CD4-positive, alpha-beta T cell treated with Interleukin-6 for 4 hours (primary cell): ENCODE measurements at regions not wholly inside any gene's neighbourhood (a gene's known extent, or its start where the extent isn't known, plus 50 kb on each side); places are given as distances from the start of the nearest gene placed in this dataset.
"Not testable (repeated sequence)": the region's sequence is repeated elsewhere in the genome, so short reads cannot be mapped to it uniquely, and the experiment has no call there.

Source experiments
- DNase-seq: peaks from one replicate; pipeline ENCODE4 v3.0.0-alpha.2; 2020; ENCODE audit warnings: mixed read lengths

- no peak for DNase-seq
Observed at GRCh38 chr4:184335520-184335919, 117.8 kb upstream of the ENPP6 start.

DNA sequence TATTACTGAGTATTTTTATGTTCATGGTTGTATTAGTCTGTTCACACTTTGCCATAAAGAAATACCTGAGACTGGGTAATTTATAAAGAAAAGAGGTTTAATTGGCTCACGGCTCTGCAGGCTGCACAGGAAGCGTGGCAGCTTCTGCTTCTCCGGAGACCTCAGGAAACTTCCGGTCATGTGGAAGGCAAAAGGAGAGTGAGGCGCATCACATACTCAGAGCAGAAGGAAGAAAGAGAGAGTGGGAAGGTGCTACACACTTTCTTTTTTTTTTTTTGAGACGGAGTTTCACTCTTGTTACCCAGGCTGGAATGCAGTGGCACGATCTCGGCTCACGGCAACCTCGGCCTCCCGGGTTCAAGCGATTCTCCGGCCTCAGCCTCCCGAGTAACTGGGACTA is 115.8 kb upstream of the ENPP6 start:
- DNase-seq = not testable (repeated sequence)

DNA sequence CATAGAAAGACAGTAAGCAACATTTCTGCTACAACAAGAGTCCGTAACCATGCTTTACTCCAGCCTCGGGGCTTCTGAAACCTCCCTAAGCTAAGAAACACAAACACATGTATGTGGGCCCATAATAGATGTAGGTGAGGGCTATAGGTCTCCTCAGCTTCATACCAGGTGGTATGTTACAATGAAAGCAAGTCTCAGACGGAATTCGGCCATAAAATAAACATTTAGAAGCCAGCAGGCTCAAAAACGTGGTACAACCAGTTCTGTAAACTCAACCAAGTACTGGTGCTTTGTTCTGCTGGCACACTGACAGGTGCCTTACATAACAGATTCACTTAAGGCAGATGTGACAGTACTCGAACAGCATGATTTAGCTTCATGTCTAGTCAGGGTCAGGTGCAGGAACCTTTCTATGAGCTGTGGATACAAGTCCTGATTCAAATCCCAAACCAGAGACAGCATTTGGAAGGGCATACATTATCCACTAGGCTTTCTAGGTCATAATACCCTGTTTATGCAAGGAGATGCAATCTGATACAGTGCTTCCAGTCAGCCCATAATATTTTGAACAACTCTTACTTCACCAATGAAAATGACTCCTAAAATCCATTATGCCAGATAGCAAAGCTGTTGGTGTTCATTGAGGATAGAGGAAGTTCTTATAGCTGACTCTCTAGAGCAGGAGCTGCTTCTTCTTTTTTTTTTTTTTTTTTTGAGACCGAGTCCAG is 113.8 kb upstream of the ENPP6 start:
- DNase-seq = no peak

GRCh38 chr4:184330517-184331094 is 112.9 kb upstream of the ENPP6 start:
- not testable (repeated sequence) for DNase-seq

DNA sequence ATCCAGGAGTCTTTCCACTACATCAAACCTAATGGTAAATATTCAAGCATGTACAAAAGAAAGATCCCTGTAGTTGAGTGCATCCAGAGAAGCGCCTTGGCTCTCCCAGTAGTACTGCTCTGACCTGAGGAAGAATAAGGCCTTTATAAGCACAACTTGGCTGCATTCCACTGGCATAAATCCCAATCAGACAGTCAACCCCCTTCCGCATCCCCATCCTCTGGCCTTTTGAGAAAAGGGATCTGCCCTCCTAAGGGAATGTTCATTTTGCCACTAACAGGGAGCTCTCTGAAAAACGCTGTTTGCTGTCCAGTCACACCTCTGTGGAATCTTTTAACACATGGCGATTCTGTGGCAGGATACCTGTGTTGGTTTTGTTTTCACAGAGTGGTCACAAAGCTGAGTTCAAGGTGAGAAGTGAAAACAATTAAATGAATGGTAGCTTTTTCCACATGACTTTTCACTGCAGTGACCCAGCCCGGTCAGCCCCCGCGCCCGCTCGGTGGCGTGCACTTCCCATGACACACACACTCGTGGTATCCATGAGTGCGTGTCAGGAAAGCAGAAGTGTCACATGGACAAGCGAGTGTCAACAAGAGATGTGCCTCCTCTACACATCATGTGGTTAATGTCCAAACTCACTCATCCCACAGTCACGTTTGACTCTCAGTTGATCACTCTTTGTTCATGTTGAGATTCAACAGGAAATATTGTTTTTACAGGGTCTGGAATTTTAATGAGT is 112.2 kb upstream of the ENPP6 start:
- DNase-seq = no peak

- no peak for DNase-seq
Observed at GRCh38 chr4:184329235-184329634, 111.6 kb upstream of the ENPP6 start.

GRCh38 chr4:184328022-184328736 is 110.5 kb upstream of the ENPP6 start:
- DNase-seq = no peak

DNA sequence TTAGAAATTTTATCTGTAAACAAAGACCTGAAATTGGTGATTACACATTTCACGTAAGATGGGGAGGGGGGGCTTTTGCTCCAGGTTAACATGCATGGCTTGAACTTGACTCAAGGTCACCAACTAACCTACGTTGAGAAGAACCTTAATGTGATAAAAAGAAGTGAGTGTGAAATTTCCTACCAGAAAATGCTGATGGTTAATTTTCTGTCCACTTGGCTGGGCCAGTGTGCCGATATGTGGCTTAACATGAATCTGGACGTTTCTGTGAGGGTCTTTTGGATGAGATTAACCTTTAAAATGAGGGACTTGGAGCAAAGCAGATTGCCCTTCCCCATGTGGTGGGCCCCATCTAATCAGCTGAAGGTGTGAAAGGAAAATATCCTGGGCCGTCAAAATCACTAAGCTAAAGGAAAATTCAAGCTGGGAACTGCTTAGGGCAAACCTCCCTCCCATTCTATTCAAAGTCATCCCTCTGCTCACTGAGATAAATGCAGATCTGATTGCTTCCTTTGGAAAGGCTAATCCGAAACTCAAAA is 107.3 kb upstream of the ENPP6 start:
- no peak for DNase-seq

- no peak for DNase-seq
Observed at GRCh38 chr4:184322328-184323025, 104.8 kb upstream of the ENPP6 start.

DNA sequence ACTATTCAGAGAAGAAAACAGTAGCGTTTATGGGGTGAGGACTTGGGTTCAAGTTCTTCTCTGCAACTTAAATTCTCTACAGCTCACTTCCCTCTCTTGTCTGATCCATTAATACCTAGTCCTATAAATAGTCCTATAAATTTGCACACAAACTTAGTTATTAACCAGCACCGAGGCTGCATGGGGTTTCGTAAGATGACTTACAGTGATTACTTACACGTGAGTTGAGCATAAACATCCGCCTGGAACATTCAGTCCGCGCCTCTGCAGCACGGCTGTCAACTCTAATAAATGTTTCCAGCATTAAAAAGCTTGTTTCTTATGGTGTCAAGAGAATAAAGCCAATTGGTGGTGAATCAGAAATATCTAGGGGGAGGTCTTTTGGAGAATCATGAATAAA is 103.0 kb upstream of the ENPP6 start:
- DNase-seq = no peak

DNA sequence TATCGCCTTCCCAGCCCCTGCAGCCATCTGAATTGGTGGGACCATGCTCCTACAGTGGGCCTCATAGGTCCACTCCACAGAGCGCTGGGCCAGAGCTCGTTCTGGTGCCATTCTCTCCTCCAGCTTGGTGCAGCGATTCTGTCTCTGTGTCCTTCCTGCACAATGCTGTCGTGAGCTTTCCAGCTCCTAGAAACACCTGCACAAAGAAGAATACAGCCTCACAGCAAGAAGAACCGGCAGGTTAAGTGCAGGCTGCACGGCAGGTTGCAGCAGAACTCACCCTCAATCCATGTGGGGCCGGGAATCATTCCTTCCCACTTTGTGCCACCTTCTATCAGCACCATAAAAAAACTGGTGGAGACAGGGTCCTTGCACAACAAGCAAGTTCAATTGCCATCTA is 101.2 kb upstream of the ENPP6 start:
- DNase-seq = no peak

GRCh38 chr4:184317234-184317918 is 99.7 kb upstream of the ENPP6 start:
- DNase-seq = no peak

- no peak for DNase-seq
Observed at GRCh38 chr4:184316821-184317220, 99.1 kb upstream of the ENPP6 start.

- no peak for DNase-seq
Observed at GRCh38 chr4:184315675-184316359, 98.1 kb upstream of the ENPP6 start.

DNA sequence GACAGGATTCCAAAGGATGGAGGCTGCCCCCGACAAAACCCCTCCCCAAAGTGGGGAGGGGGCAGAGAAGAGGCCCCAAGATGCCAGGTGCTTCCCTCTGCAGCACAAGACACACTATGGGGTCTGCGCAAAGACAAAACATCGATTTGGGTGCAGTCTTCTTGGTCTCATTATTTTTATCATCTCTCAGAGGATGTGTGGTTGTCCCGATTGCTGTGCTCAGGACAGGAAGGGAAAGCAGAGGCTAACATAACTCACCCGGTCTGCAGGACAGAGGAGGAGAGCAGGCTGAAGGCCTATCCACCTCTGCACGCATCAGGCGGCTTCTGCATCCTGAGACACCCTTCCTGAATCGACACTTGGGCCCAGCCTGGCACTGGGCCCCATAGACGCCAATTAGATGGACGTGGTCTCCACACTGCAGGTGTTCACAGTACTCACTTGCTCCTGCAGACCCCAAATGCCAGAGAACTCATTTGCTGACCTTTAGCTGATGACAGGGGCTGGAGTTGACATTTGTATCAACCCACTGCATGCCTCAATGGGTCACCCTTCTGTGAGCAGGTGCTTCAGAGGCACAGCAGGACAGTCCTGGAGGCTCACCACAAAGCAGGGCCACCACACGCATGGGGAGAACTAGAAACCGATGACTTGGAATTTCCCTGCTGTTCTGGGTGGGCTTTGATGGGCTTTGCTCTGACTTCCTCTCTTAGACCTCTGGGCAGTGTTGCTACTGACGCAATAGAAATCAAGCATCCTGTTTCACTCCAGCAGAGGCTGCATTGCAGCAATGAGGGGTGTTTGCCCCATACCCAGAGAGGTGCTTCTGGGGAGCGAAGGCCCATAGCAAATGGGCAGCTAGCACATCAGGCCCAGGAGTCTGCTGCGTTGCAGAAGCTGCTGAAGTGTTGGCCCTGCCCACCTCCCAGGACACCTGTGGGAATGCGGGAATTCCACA is 96.3 kb upstream of the ENPP6 start:
- no peak for DNase-seq

DNA sequence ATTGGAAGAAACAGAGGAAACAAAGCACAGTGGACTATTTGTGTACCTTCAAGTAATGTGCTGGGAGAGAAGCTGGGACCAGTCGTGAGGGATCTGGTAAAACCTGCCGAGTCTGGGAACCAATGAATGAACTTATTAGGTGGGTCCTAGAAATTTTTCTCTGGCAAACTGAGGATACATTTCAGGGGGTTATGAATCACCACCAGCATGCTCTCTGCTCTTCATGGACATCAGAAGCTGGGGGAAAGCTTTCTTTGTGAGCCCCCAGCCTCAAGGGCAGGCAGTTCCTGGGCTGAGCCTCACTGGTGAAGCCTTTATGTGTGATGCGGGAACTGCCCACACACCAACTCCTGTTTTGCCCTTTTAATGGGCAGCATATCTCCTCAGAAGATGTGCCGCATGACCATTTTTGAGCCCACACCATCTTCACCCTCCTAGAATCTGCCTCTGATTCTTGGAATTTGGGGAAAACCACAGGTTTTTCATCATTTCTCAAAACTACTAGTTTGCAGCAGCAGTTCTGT is 95.4 kb upstream of the ENPP6 start:
- DNase-seq = no peak

DNA sequence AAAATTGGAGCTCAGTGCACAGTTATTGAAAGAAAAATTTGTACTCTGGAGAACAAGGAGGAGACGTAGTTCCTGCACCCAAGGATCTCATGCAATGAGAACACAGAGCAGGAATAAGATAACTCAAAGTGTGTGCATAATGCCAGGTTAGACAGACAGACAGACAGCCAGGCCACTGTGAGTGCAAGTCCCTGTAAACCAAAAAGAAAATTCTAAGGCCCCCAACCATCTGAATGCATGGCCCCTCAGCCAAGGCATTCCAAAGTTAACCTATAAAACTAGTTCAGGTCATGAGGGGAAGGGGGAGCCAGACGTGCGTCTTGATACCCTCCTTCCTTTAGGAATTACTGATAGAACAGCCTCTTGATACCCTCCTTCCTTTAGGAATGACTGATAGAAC is 94.5 kb upstream of the ENPP6 start:
- DNase-seq = no peak

- no peak for DNase-seq
Observed at GRCh38 chr4:184310881-184311709, 93.4 kb upstream of the ENPP6 start.

GRCh38 chr4:184310171-184310567 is 92.5 kb upstream of the ENPP6 start:
- peak; percentile 56 for DNase-seq
